ENCODE measurements at regions not wholly inside any gene's neighbourhood (a gene's known extent, or its start where the extent isn't known, plus 50 kb on each side); places are given as distances from the start of the nearest gene placed in this dataset.

- TF ChIP-seq TCF12 (IDR thresholded peaks at IDR 0.05; ENCODE audit: low read depth) (no peak), CEBPB (IDR thresholded peaks at IDR 0.05) (no peak), EP300 (IDR thresholded peaks at IDR 0.05; ENCODE audit: borderline replicate concordance) (no peak), ZBTB7A (IDR thresholded peaks at IDR 0.05; ENCODE audit: low read depth) (no peak), TAF1 (IDR thresholded peaks at IDR 0.05; ENCODE audit: low read depth) (no peak), TEAD4 (IDR thresholded peaks at IDR 0.05) (no peak), EGR1 (IDR thresholded peaks at IDR 0.05) (no peak)
- TF ChIP-seq, protein P1, sequence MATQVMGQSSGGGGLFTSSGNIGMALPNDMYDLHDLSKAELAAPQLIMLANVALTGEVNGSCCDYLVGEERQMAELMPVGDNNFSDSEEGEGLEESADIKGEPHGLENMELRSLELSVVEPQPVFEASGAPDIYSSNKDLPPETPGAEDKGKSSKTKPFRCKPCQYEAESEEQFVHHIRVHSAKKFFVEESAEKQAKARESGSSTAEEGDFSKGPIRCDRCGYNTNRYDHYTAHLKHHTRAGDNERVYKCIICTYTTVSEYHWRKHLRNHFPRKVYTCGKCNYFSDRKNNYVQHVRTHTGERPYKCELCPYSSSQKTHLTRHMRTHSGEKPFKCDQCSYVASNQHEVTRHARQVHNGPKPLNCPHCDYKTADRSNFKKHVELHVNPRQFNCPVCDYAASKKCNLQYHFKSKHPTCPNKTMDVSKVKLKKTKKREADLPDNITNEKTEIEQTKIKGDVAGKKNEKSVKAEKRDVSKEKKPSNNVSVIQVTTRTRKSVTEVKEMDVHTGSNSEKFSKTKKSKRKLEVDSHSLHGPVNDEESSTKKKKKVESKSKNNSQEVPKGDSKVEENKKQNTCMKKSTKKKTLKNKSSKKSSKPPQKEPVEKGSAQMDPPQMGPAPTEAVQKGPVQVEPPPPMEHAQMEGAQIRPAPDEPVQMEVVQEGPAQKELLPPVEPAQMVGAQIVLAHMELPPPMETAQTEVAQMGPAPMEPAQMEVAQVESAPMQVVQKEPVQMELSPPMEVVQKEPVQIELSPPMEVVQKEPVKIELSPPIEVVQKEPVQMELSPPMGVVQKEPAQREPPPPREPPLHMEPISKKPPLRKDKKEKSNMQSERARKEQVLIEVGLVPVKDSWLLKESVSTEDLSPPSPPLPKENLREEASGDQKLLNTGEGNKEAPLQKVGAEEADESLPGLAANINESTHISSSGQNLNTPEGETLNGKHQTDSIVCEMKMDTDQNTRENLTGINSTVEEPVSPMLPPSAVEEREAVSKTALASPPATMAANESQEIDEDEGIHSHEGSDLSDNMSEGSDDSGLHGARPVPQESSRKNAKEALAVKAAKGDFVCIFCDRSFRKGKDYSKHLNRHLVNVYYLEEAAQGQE (IDR thresholded peaks at IDR 0.05; ENCODE audit: low read depth) = no peak
- TF ChIP-seq, protein P2, sequence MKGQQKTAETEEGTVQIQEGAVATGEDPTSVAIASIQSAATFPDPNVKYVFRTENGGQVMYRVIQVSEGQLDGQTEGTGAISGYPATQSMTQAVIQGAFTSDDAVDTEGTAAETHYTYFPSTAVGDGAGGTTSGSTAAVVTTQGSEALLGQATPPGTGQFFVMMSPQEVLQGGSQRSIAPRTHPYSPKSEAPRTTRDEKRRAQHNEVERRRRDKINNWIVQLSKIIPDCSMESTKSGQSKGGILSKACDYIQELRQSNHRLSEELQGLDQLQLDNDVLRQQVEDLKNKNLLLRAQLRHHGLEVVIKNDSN (IDR thresholded peaks at IDR 0.05) = no peak
- TF ChIP-seq, protein P3, sequence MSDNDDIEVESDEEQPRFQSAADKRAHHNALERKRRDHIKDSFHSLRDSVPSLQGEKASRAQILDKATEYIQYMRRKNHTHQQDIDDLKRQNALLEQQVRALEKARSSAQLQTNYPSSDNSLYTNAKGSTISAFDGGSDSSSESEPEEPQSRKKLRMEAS (IDR thresholded peaks at IDR 0.05) = no peak
Measured at GRCh38 chr4:97106161-97106560, 1037.1 kb downstream of the STPG2 start.

GRCh38 chr4:97110506-97110905, 1032.8 kb downstream of the STPG2 start:
- TF ChIP-seq TAF1 (IDR thresholded peaks at IDR 0.05; ENCODE audit: low read depth) (no peak), EP300 (IDR thresholded peaks at IDR 0.05; ENCODE audit: borderline replicate concordance) (no peak), YY1 (IDR thresholded peaks at IDR 0.05; ENCODE audit: low read depth) (no peak), TEAD4 (IDR thresholded peaks at IDR 0.05) (no peak), NFIC (IDR thresholded peaks at IDR 0.05) (no peak), RAD21 (IDR thresholded peaks at IDR 0.05; ENCODE audit: low read depth) (no peak), EGR1 (IDR thresholded peaks at IDR 0.05) (no peak), FOXM1 (IDR thresholded peaks at IDR 0.05; ENCODE audit: borderline replicate concordance, low read depth) (no peak), TCF12 (IDR thresholded peaks at IDR 0.05; ENCODE audit: low read depth) (no peak), CEBPB (IDR thresholded peaks at IDR 0.05) (no peak), ZBTB7A (IDR thresholded peaks at IDR 0.05; ENCODE audit: low read depth) (no peak)
- TF ChIP-seq, protein P3 (IDR thresholded peaks at IDR 0.05) = no peak
- TF ChIP-seq, protein P1 (IDR thresholded peaks at IDR 0.05; ENCODE audit: low read depth) = no peak
- TF ChIP-seq, protein P2 (IDR thresholded peaks at IDR 0.05) = no peak

- TF ChIP-seq EP300 (IDR thresholded peaks at IDR 0.05; ENCODE audit: borderline replicate concordance) = no peak
- no peak for TF ChIP-seq TAF1 (IDR thresholded peaks at IDR 0.05; ENCODE audit: low read depth)
- TF ChIP-seq YY1 (IDR thresholded peaks at IDR 0.05; ENCODE audit: low read depth) = no peak
- TF ChIP-seq RAD21 (IDR thresholded peaks at IDR 0.05; ENCODE audit: low read depth) = no peak
- TF ChIP-seq TEAD4 (IDR thresholded peaks at IDR 0.05) = no peak
- TF ChIP-seq TCF12 (IDR thresholded peaks at IDR 0.05; ENCODE audit: low read depth) = no peak
- no peak for TF ChIP-seq CEBPB (IDR thresholded peaks at IDR 0.05)
- no peak for TF ChIP-seq EGR1 (IDR thresholded peaks at IDR 0.05)
- TF ChIP-seq, protein P2 (IDR thresholded peaks at IDR 0.05) = no peak
- TF ChIP-seq, protein P1 (IDR thresholded peaks at IDR 0.05; ENCODE audit: low read depth) = no peak
- TF ChIP-seq FOXM1 (IDR thresholded peaks at IDR 0.05; ENCODE audit: borderline replicate concordance, low read depth) = no peak
- TF ChIP-seq, protein P3 (IDR thresholded peaks at IDR 0.05) = no peak
- TF ChIP-seq ZBTB7A (IDR thresholded peaks at IDR 0.05; ENCODE audit: low read depth) = no peak
- TF ChIP-seq NFIC (IDR thresholded peaks at IDR 0.05) = no peak
- TF ChIP-seq CREB1 (IDR thresholded peaks at IDR 0.05; ENCODE audit: low read depth) = no peak
Measured at GRCh38 chr4:97116511-97116910, 1026.8 kb downstream of the STPG2 start.

- TF ChIP-seq EGR1 (IDR thresholded peaks at IDR 0.05) (no peak), TEAD4 (IDR thresholded peaks at IDR 0.05) (no peak), EP300 (IDR thresholded peaks at IDR 0.05; ENCODE audit: borderline replicate concordance) (no peak), NFIC (IDR thresholded peaks at IDR 0.05) (no peak), RAD21 (IDR thresholded peaks at IDR 0.05; ENCODE audit: low read depth) (no peak), FOXM1 (IDR thresholded peaks at IDR 0.05; ENCODE audit: borderline replicate concordance, low read depth) (no peak), YY1 (IDR thresholded peaks at IDR 0.05; ENCODE audit: low read depth) (no peak), ZBTB7A (IDR thresholded peaks at IDR 0.05; ENCODE audit: low read depth) (no peak), CREB1 (IDR thresholded peaks at IDR 0.05; ENCODE audit: low read depth) (no peak), CEBPB (IDR thresholded peaks at IDR 0.05) (no peak), TCF12 (IDR thresholded peaks at IDR 0.05; ENCODE audit: low read depth) (no peak), TAF1 (IDR thresholded peaks at IDR 0.05; ENCODE audit: low read depth) (no peak)
- TF ChIP-seq, protein P3 (IDR thresholded peaks at IDR 0.05) = no peak
- TF ChIP-seq, protein P1 (IDR thresholded peaks at IDR 0.05; ENCODE audit: low read depth) = no peak
- TF ChIP-seq, protein P2 (IDR thresholded peaks at IDR 0.05) = no peak
Measured at GRCh38 chr4:97121493-97121892, 1021.8 kb downstream of the STPG2 start.

Measured in Ishikawa (cell line).